T47D (cell line): ENCODE measurements at regions not wholly inside any gene's neighbourhood (a gene's known extent, or its start where the extent isn't known, plus 50 kb on each side); places are given as distances from the start of the nearest gene placed in this dataset.
"Not testable (repeated sequence)": the region's sequence is repeated elsewhere in the genome, so short reads cannot be mapped to it uniquely, and the experiment has no call there.

Experiments used
- DNase-seq, 2 experiments: peaks; one replicate each; pipeline versions ENCODE4 v3.0.0 to v3.0.0-alpha.2; 2011 to 2012; ENCODE audit warnings: low read depth in 1 of 2, low spot score in 1 of 2
- JUND ChIP-seq: IDR thresholded peaks from 2 replicates; pipeline ENCODE4 v1.6.1; 2012; ENCODE audit warnings: low read depth
- in situ Hi-C: cut with HindIII; loops from 2 replicates; pipeline ENCODE4 v1.10.0; 2016; ENCODE audit warnings: low sequenced_read_pairs, low pct_unique_long_range_greater_than_20kb

GRCh38 chr16:26795184-26795583 is 271.5 kb upstream of the C16orf82 start:
- DNase-seq = no peak
- in situ Hi-C loops = no loop called here
- no peak for TF ChIP-seq JUND

GRCh38 chr16:26801628-26802027 is 265.1 kb upstream of the C16orf82 start:
- no peak for TF ChIP-seq JUND
- in situ Hi-C loops = no loop called here

GRCh38 chr16:26802440-26802839 is 264.3 kb upstream of the C16orf82 start:
- in situ Hi-C loops = no loop called here
- no peak for TF ChIP-seq JUND
- no peak for DNase-seq

More at GRCh38 chr16:26801628-26802027, 265.1 kb upstream of the C16orf82 start:
- no peak for DNase-seq

GRCh38 chr16:26802965-26803364 is 263.8 kb upstream of the C16orf82 start:
- DNase-seq = no peak
- no peak for TF ChIP-seq JUND
- in situ Hi-C loops = no loop called here

- DNase-seq = no peak
- TF ChIP-seq JUND = no peak
- in situ Hi-C loops = no loop called here
These were observed 260.1 kb upstream of the C16orf82 start for GRCh38 chr16:26806657-26807056.

- DNase-seq = no peak
- in situ Hi-C loops = no loop called here
- TF ChIP-seq JUND = no peak
These were observed 257.3 kb upstream of the C16orf82 start for GRCh38 chr16:26809461-26809860.

- in situ Hi-C loops = no loop called here
- TF ChIP-seq JUND = no peak
- DNase-seq = no peak
These were observed 250.5 kb upstream of the C16orf82 start for GRCh38 chr16:26816266-26816665.

- no peak for DNase-seq
- no peak for TF ChIP-seq JUND
- in situ Hi-C loops = no loop called here
These were observed 249.7 kb upstream of the C16orf82 start for GRCh38 chr16:26816885-26817571.

GRCh38 chr16:26818393-26818792 is 248.3 kb upstream of the C16orf82 start:
- TF ChIP-seq JUND = no peak
- no peak for DNase-seq
- in situ Hi-C loops = no loop called here

GRCh38 chr16:26824469-26824868 is 242.3 kb upstream of the C16orf82 start:
- no peak for TF ChIP-seq JUND
- in situ Hi-C loops = no loop called here
- DNase-seq = no peak

GRCh38 chr16:26826500-26826899 is 240.2 kb upstream of the C16orf82 start:
- no peak for TF ChIP-seq JUND
- in situ Hi-C loops = no loop called here
- no peak for DNase-seq

GRCh38 chr16:26827386-26827785 is 239.3 kb upstream of the C16orf82 start:
- DNase-seq = no peak
- in situ Hi-C loops = no loop called here
- no peak for TF ChIP-seq JUND

GRCh38 chr16:26830428-26831127 is 236.1 kb upstream of the C16orf82 start:
- in situ Hi-C loops = no loop called here
- TF ChIP-seq JUND = no peak
- DNase-seq = no peak

- in situ Hi-C loops, DNase-seq: not testable (repeated sequence)
These were observed 230.6 kb upstream of the C16orf82 start for GRCh38 chr16:26836114-26836513.
